ENCODE measurements at regions not wholly inside any gene's neighbourhood (a gene's known extent, or its start where the extent isn't known, plus 50 kb on each side); places are given as distances from the start of the nearest gene placed in this dataset.

- ChIA-PET CTCF (no interaction called here), POLR2A (no interaction called here)
- Histone ChIP-seq H3K9me3 (no peaks in the 10 kb centered on the region), H3K27me3 (replicated peaks; ENCODE audit: control insufficient read depth, insufficient read depth, low read length) (no peaks in the 10 kb centered on the region), H3K36me3 (ENCODE audit: control insufficient read depth, insufficient read depth, low read length) (no peaks in the 10 kb centered on the region), H3K4me1 (no peaks in the 10 kb centered on the region), H3K4me3 (ENCODE audit: low read depth, low read length) (no peak overlapping the region)
- DNase-seq, result no peak
- Mint-ChIP-seq H3K27me3 (ENCODE audit: insufficient read depth, unreplicated experiment) (peaks cover 8% of the 10 kb centered on the region), H3K27ac (ENCODE audit: unreplicated experiment) (no peak overlapping the region), H3K9me3 (ENCODE audit: unreplicated experiment) (no peaks in the 10 kb centered on the region), H3K4me3 (ENCODE audit: unreplicated experiment) (no peak overlapping the region), H3K36me3 (ENCODE audit: insufficient read depth, unreplicated experiment) (no peaks in the 10 kb centered on the region), H3K4me1 (ENCODE audit: low read depth, unreplicated experiment) (no peaks in the 10 kb centered on the region)
- TF ChIP-seq, protein P1, sequence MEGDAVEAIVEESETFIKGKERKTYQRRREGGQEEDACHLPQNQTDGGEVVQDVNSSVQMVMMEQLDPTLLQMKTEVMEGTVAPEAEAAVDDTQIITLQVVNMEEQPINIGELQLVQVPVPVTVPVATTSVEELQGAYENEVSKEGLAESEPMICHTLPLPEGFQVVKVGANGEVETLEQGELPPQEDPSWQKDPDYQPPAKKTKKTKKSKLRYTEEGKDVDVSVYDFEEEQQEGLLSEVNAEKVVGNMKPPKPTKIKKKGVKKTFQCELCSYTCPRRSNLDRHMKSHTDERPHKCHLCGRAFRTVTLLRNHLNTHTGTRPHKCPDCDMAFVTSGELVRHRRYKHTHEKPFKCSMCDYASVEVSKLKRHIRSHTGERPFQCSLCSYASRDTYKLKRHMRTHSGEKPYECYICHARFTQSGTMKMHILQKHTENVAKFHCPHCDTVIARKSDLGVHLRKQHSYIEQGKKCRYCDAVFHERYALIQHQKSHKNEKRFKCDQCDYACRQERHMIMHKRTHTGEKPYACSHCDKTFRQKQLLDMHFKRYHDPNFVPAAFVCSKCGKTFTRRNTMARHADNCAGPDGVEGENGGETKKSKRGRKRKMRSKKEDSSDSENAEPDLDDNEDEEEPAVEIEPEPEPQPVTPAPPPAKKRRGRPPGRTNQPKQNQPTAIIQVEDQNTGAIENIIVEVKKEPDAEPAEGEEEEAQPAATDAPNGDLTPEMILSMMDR (IDR thresholded peaks at IDR 0.05; ENCODE audit: insufficient read depth in 1 of 2, low read depth in 1 of 2, low read length in 1 of 2, severe bottlenecking in 1 of 2, unreplicated experiment in 1 of 2), result no peak
- BruUV-seq (replicated peaks), result no TSS peak
- intact Hi-C loops (cut with micrococcal nuclease; ENCODE audit: unreplicated experiment), result no loop called here
Measured at GRCh38 chr12:111287125-111287900, 81.6 kb downstream of the PHETA1 start.

GRCh38 chr12:111285200-111285599, 83.7 kb downstream of the PHETA1 start:
- no peaks in the 10 kb centered on the region for H3K27me3 ChIP-seq (replicated peaks; ENCODE audit: control insufficient read depth, insufficient read depth, low read length)
- intact Hi-C loops (cut with micrococcal nuclease; ENCODE audit: unreplicated experiment), result no loop called here
- H3K4me1 ChIP-seq, result no peaks in the 10 kb centered on the region
- H3K9me3 ChIP-seq, result no peaks in the 10 kb centered on the region
- Mint-ChIP-seq H3K27ac (ENCODE audit: unreplicated experiment) (no peak overlapping the region), H3K4me3 (ENCODE audit: unreplicated experiment) (no peak overlapping the region), H3K27me3 (ENCODE audit: insufficient read depth, unreplicated experiment) (peaks cover 19% of the 10 kb centered on the region), H3K4me1 (ENCODE audit: low read depth, unreplicated experiment) (no peaks in the 10 kb centered on the region), H3K9me3 (ENCODE audit: unreplicated experiment) (peaks cover 18% of the 10 kb centered on the region), H3K36me3 (ENCODE audit: insufficient read depth, unreplicated experiment) (no peaks in the 10 kb centered on the region)
- H3K4me3 ChIP-seq (ENCODE audit: low read depth, low read length), result no peak overlapping the region
- no peaks in the 10 kb centered on the region for H3K36me3 ChIP-seq (ENCODE audit: control insufficient read depth, insufficient read depth, low read length)
- ChIA-PET CTCF (no interaction called here), POLR2A (no interaction called here)
- TF ChIP-seq, protein P1 (IDR thresholded peaks at IDR 0.05; ENCODE audit: insufficient read depth in 1 of 2, low read depth in 1 of 2, low read length in 1 of 2, severe bottlenecking in 1 of 2, unreplicated experiment in 1 of 2), result no peak
- DNase-seq, result no peak
- no TSS peak for BruUV-seq (replicated peaks)

DNA sequence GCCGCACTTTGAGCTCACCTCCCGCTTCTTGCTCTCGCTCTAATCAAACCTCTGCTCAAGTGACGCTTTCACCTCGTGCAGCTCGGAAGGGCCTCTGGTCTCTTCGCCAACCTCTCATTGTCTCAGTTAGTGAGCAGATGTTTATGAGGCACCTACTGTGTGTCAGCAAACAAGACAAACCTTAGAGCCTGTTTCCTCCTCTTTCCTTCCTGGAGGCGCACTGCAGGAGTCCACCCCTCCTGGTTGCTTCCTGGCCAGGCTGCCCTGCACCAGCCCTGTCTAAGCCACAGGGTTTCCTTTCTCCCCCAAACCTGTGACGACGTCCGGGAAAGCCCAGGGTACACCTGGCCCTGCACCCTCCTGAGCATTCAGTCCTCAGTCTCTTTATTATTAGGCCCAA, 84.2 kb downstream of the PHETA1 start:
- no peaks in the 10 kb centered on the region for H3K4me1 ChIP-seq
- TF ChIP-seq, protein P1 (IDR thresholded peaks at IDR 0.05; ENCODE audit: insufficient read depth in 1 of 2, low read depth in 1 of 2, low read length in 1 of 2, severe bottlenecking in 1 of 2, unreplicated experiment in 1 of 2), result no peak

More for the DNA sequence above, 84.2 kb downstream of the PHETA1 start:
- Histone ChIP-seq H3K9me3 (no peaks in the 10 kb centered on the region), H3K4me3 (ENCODE audit: low read depth, low read length) (no peak overlapping the region), H3K27me3 (replicated peaks; ENCODE audit: control insufficient read depth, insufficient read depth, low read length) (no peaks in the 10 kb centered on the region), H3K36me3 (ENCODE audit: control insufficient read depth, insufficient read depth, low read length) (no peaks in the 10 kb centered on the region)
- ChIA-PET CTCF (interaction anchor here (0.6 kb wide), 1 partner anchor 10 kb away, joined by 6 read pairs; no protein-coding TSS in a partner anchor), POLR2A (no interaction called here)
- H3K9me3 Mint-ChIP-seq (ENCODE audit: unreplicated experiment), result peaks cover 18% of the 10 kb centered on the region
- intact Hi-C loops (cut with micrococcal nuclease; ENCODE audit: unreplicated experiment), result no loop called here
- DNase-seq, result no peak
- peaks cover 19% of the 10 kb centered on the region for H3K27me3 Mint-ChIP-seq (ENCODE audit: insufficient read depth, unreplicated experiment)
- no peak overlapping the region for H3K4me3 Mint-ChIP-seq (ENCODE audit: unreplicated experiment)
- BruUV-seq (replicated peaks), result no TSS peak
- H3K36me3 Mint-ChIP-seq (ENCODE audit: insufficient read depth, unreplicated experiment), result no peaks in the 10 kb centered on the region
- no peak overlapping the region for H3K27ac Mint-ChIP-seq (ENCODE audit: unreplicated experiment)
- no peaks in the 10 kb centered on the region for H3K4me1 Mint-ChIP-seq (ENCODE audit: low read depth, unreplicated experiment)

Measured in Caco-2 (cell line).